OCI-LY7 (cell line): ENCODE measurements at regions not wholly inside any gene's neighbourhood (a gene's known extent, or its start where the extent isn't known, plus 50 kb on each side); places are given as distances from the start of the nearest gene placed in this dataset. TPM values are rescaled to one million over a fixed set of nuclear protein-coding genes. Genes with fewer than 3 reads are reported as not detected.

Source experiments
- BruUV-seq: library from RNA; stranded (reverse); fragments of 400-500 nt; replicated peaks from 2 replicates; lab custom pipeline; 2021; lab: Mats Ljungman, UMichigan
- CTCF ChIA-PET: fragments of 300-600 bp; sonication (Branson Sonifier 250); formaldehyde crosslinking; loops from one replicate; lab custom pipeline; 2022; ENCODE audit warnings: antibody characterized with exemption; ENCODE audit not compliant: unreplicated experiment; lab: Charles Lee
- POLR2A ChIA-PET: fragments of 300-600 bp; sonication (Branson Sonifier 250); formaldehyde crosslinking; loops from one replicate; lab custom pipeline; 2022; ENCODE audit warnings: antibody characterized with exemption; lab: Charles Lee
- DNase-seq: peaks from one replicate; pipeline ENCODE4 v3.0.0-alpha.2; 2015; ENCODE audit warnings: low spot score
- H2AFZ ChIP-seq: fragments of 200-600 bp; sonication (generic), shearing (Covaris generic); 2 replicates; pipeline ENCODE4 v1.6.1; 2014; ENCODE audit warnings: mild to moderate bottlenecking, antibody characterized with exemption, low read length, moderate library complexity
- H3K27ac ChIP-seq: fragments of 200-600 bp; sonication (generic); 2 replicates; pipeline ENCODE4 v1.5.1; 2014; ENCODE audit warnings: mixed run types, low read depth, mild to moderate bottlenecking, moderate library complexity, low read length, inconsistent platforms; ENCODE audit not compliant: poor library complexity, severe bottlenecking
- H3K36me3 ChIP-seq: fragments of 200-600 bp; sonication (generic); 2 replicates; pipeline ENCODE4 v1.6.1; 2014; ENCODE audit warnings: mild to moderate bottlenecking, antibody characterized with exemption, low read length, moderate library complexity, mixed read lengths; ENCODE audit not compliant: insufficient read depth
- H3K4me1 ChIP-seq: fragments of 200-600 bp; sonication (generic); 2 replicates; pipeline ENCODE4 v1.5.1; 2014; ENCODE audit warnings: mild to moderate bottlenecking, low read length; ENCODE audit not compliant: insufficient read depth, poor library complexity, severe bottlenecking
- H3K4me2 ChIP-seq: fragments of 200-600 bp; sonication (generic); 2 replicates; pipeline ENCODE4 v1.6.1; 2014; ENCODE audit warnings: mild to moderate bottlenecking, low read length
- H3K4me3 ChIP-seq: fragments of 200-600 bp; sonication (generic); 2 replicates; pipeline ENCODE4 v1.5.1; 2014; ENCODE audit warnings: mild to moderate bottlenecking, low read depth, low read length; ENCODE audit not compliant: poor library complexity, severe bottlenecking
- H3K79me2 ChIP-seq: fragments of 200-600 bp; sonication (generic); 2 replicates; pipeline ENCODE4 v1.6.1; 2016; ENCODE audit warnings: low read depth, mild to moderate bottlenecking, low read length, moderate library complexity, mixed read lengths; ENCODE audit not compliant: insufficient read depth
- H3K9me2 ChIP-seq: fragments of 200-600 bp; sonication (generic); 2 replicates; pipeline ENCODE4 v1.6.1; 2016; ENCODE audit warnings: mild to moderate bottlenecking, low read length, mixed read lengths; ENCODE audit not compliant: insufficient read depth
- H3K9me3 ChIP-seq: fragments of 200-600 bp; sonication (generic); 2 replicates; pipeline ENCODE4 v1.6.1; 2014; ENCODE audit warnings: mild to moderate bottlenecking, mixed run types, low read length, mixed read lengths
- H4K20me1 ChIP-seq: fragments of 200-600 bp; sonication (generic); 2 replicates; pipeline ENCODE4 v1.6.1; 2014; ENCODE audit warnings: mild to moderate bottlenecking, antibody characterized with exemption, low read length, moderate library complexity, mixed read lengths; ENCODE audit not compliant: insufficient read depth
- EZH2phosphoT487 ChIP-seq: fragments of 200-600 bp; sonication (generic); IDR thresholded peaks from 2 replicates; pipeline ENCODE4 v1.6.1; 2018; ENCODE audit warnings: low read depth, borderline replicate concordance, mild to moderate bottlenecking, mixed run types, antibody characterized with exemption, low read length, moderate library complexity, mixed read lengths
- intact Hi-C: fragments of 100-400 bp; cut with micrococcal nuclease; formaldehyde crosslinking; loops from one replicate; pipeline ENCODE4 v1.10.0; 2022; ENCODE audit not compliant: unreplicated experiment
- small RNA-seq: library from RNA; depleted of rRNA; stranded (forward); fragments of <200 nt; gene quantifications from one replicate; pipeline ENCODE3, GENCODE V24; 2014
- TF ChIP-seq, protein P1 (sequence below): fragments of 200-600 bp; sonication (generic); conservative IDR thresholded peaks from 2 replicates; pipeline ENCODE4 v1.5.1; 2014; ENCODE audit warnings: mild to moderate bottlenecking, antibody characterized with exemption, low read length, moderate library complexity, mixed read lengths

DNA sequence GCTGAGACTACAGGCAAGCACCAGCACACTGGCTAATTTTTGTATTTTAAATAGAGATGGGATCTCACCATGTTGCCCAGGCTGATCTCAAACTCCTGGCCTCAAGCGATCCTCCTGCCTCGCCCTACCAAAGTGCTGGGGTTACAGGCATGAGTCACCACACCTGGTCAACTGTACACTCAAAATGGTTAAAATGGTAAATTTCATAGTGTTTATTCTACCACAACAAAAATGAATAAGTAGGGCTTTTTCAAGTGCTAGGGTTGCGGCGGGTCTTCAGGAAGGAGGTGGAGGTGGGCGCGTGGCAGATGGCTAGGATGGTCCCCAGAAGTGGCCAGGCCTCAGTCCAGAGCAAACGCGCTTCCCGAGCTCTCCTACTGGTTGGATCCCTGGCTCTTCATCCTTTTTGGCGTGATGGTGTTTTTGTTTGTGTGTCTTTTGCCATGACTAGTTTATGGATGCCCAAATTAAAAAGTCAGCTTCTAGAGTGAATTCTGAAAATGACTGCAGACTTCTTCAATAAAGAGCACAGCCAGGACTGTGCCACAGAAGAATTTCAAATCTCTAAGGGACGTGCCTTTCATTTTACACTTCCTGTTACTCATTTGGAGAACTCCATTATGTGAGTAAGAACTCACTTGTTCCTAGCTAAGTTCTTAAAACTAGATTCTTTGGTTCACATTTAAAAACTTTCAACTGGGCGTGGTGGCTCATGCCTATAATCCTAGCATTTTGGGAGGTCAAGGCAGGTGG, 73.9 kb downstream of the TMEM130 start:
- no peak overlapping the region for H3K4me2 ChIP-seq
- no peaks in the 10 kb centered on the region for H3K4me1 ChIP-seq
- H3K36me3 ChIP-seq, result peaks cover 2% of the 10 kb centered on the region; the same call in 1 of the 2 replicates
- no peak overlapping the region for H2AFZ ChIP-seq
- BruUV-seq, result no TSS peak
- DNase-seq, result no peak
- no peak overlapping the region for H3K27ac ChIP-seq
- H3K4me3 ChIP-seq, result no peak overlapping the region
- TF ChIP-seq, protein P1, sequence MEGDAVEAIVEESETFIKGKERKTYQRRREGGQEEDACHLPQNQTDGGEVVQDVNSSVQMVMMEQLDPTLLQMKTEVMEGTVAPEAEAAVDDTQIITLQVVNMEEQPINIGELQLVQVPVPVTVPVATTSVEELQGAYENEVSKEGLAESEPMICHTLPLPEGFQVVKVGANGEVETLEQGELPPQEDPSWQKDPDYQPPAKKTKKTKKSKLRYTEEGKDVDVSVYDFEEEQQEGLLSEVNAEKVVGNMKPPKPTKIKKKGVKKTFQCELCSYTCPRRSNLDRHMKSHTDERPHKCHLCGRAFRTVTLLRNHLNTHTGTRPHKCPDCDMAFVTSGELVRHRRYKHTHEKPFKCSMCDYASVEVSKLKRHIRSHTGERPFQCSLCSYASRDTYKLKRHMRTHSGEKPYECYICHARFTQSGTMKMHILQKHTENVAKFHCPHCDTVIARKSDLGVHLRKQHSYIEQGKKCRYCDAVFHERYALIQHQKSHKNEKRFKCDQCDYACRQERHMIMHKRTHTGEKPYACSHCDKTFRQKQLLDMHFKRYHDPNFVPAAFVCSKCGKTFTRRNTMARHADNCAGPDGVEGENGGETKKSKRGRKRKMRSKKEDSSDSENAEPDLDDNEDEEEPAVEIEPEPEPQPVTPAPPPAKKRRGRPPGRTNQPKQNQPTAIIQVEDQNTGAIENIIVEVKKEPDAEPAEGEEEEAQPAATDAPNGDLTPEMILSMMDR, result no peak
- TF ChIP-seq EZH2phosphoT487, result no peak
- H4K20me1 ChIP-seq, result no peaks in the 10 kb centered on the region
- intact Hi-C loops, result no loop called here
- H3K9me2 ChIP-seq, result no peaks in the 10 kb centered on the region
- ChIA-PET POLR2A (no interaction called here), CTCF (interaction anchor here (0.6 kb wide), 1 partner anchor 136 kb away, joined by 3 read pairs; no protein-coding TSS in a partner anchor)
- H3K79me2 ChIP-seq, result no peaks in the 10 kb centered on the region
- H3K9me3 ChIP-seq, result peaks cover 10% of the 10 kb centered on the region; the same call in 1 of the 2 replicates

Small RNA genes in the stretch of these regions (small RNA-seq; reads per million reads assigned to genes)
- gene RNU6-393P, result not detected
